ENCODE measurements at regions not wholly inside any gene's neighbourhood (a gene's known extent, or its start where the extent isn't known, plus 50 kb on each side); places are given as distances from the start of the nearest gene placed in this dataset.

DNA sequence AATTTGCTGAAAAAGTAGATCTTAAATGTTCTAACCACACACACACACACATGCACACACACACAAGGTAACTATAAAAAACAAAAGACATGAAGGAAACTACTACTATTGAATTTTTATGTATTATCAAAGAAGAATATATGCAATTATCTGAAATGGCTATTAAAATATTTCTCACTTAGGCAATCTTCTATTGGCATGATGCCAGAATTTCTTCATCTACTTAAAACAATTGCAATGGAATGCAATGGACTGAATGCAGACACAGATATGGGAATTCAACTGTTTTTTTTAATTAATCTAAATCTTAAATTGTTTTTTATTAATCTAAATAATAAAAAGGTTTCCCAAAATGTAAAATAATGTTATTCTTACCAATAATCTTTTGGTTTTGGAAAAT is 152.6 kb upstream of the SMLR1 start:
- TF ChIP-seq, protein P1, sequence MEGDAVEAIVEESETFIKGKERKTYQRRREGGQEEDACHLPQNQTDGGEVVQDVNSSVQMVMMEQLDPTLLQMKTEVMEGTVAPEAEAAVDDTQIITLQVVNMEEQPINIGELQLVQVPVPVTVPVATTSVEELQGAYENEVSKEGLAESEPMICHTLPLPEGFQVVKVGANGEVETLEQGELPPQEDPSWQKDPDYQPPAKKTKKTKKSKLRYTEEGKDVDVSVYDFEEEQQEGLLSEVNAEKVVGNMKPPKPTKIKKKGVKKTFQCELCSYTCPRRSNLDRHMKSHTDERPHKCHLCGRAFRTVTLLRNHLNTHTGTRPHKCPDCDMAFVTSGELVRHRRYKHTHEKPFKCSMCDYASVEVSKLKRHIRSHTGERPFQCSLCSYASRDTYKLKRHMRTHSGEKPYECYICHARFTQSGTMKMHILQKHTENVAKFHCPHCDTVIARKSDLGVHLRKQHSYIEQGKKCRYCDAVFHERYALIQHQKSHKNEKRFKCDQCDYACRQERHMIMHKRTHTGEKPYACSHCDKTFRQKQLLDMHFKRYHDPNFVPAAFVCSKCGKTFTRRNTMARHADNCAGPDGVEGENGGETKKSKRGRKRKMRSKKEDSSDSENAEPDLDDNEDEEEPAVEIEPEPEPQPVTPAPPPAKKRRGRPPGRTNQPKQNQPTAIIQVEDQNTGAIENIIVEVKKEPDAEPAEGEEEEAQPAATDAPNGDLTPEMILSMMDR (IDR thresholded peaks at IDR 0.05; ENCODE audit: low read length): no peak
- no peak for TF ChIP-seq EZH2phosphoT487 (IDR thresholded peaks at IDR 0.05; ENCODE audit: low read length)

All from MM.1S (cell line).